ENCODE measurements at regions not wholly inside any gene's neighbourhood (a gene's known extent, or its start where the extent isn't known, plus 50 kb on each side); places are given as distances from the start of the nearest gene placed in this dataset.
"Not testable (repeated sequence)": the region's sequence is repeated elsewhere in the genome, so short reads cannot be mapped to it uniquely, and the experiment has no call there.

- TF ChIP-seq POLR2A (IDR thresholded peaks at IDR 0.05; ENCODE audit: low read depth, low read length); POLR2AphosphoS5 (IDR thresholded peaks at IDR 0.05; ENCODE audit: low read depth, low read length); TAF1 (IDR thresholded peaks at IDR 0.05; ENCODE audit: borderline replicate concordance, low read depth, low read length): not testable (repeated sequence)
Measured at GRCh38 chr16:29145086-29145485, 160.2 kb downstream of the LAT start.

Measured in GM12892 (cell line).